ENCODE measurements at regions not wholly inside any gene's neighbourhood (a gene's known extent, or its start where the extent isn't known, plus 50 kb on each side); places are given as distances from the start of the nearest gene placed in this dataset.

GRCh38 chr7:33754933-33755928 lies 150.1 kb upstream of the BMPER start:
- TF ChIP-seq CTCF (IDR thresholded peaks at IDR 0.05) = no peak
- no peak for TF ChIP-seq POLR2AphosphoS5 (IDR thresholded peaks at IDR 0.05; ENCODE audit: low read depth, low read length)
- TF ChIP-seq, protein P1, sequence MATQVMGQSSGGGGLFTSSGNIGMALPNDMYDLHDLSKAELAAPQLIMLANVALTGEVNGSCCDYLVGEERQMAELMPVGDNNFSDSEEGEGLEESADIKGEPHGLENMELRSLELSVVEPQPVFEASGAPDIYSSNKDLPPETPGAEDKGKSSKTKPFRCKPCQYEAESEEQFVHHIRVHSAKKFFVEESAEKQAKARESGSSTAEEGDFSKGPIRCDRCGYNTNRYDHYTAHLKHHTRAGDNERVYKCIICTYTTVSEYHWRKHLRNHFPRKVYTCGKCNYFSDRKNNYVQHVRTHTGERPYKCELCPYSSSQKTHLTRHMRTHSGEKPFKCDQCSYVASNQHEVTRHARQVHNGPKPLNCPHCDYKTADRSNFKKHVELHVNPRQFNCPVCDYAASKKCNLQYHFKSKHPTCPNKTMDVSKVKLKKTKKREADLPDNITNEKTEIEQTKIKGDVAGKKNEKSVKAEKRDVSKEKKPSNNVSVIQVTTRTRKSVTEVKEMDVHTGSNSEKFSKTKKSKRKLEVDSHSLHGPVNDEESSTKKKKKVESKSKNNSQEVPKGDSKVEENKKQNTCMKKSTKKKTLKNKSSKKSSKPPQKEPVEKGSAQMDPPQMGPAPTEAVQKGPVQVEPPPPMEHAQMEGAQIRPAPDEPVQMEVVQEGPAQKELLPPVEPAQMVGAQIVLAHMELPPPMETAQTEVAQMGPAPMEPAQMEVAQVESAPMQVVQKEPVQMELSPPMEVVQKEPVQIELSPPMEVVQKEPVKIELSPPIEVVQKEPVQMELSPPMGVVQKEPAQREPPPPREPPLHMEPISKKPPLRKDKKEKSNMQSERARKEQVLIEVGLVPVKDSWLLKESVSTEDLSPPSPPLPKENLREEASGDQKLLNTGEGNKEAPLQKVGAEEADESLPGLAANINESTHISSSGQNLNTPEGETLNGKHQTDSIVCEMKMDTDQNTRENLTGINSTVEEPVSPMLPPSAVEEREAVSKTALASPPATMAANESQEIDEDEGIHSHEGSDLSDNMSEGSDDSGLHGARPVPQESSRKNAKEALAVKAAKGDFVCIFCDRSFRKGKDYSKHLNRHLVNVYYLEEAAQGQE (IDR thresholded peaks at IDR 0.05; ENCODE audit: insufficient read depth in 1 of 2, low read depth in 2 of 2, low read length in 1 of 2) = no peak
